PC-9 (cell line): ENCODE measurements at regions not wholly inside any gene's neighbourhood (a gene's known extent, or its start where the extent isn't known, plus 50 kb on each side); places are given as distances from the start of the nearest gene placed in this dataset.
"Not testable (repeated sequence)": the region's sequence is repeated elsewhere in the genome, so short reads cannot be mapped to it uniquely, and the experiment has no call there.

Experiments used
- BruUV-seq: library from RNA; stranded (reverse); fragments of 400-500 nt; replicated peaks from 2 replicates; lab custom pipeline; 2021; lab: Mats Ljungman, UMichigan
- CTCF ChIA-PET: fragments of 300-600 bp; sonication (Branson Sonifier 250); formaldehyde crosslinking; loops from one replicate; lab custom pipeline; 2022; ENCODE audit warnings: antibody characterized with exemption; lab: Charles Lee
- POLR2A ChIA-PET: fragments of 300-600 bp; sonication (Branson Sonifier 250); formaldehyde crosslinking; loops from one replicate; lab custom pipeline; 2022; ENCODE audit warnings: antibody characterized with exemption; ENCODE audit not compliant: unreplicated experiment; lab: Charles Lee
- DNase-seq, 2 experiments: peaks; one replicate each; pipeline versions ENCODE4 v3.0.0 to v3.0.0-alpha.2; 2015 to 2022; ENCODE audit warnings: mixed read lengths in 1 of 2
- H2AFZ ChIP-seq: fragments of 200-600 bp; sonication (generic); 2 replicates; pipeline ENCODE4 v1.8.1; 2017; ENCODE audit warnings: antibody characterized with exemption
- H3F3A ChIP-seq: fragments of 200-600 bp; sonication (generic); 2 replicates; pipeline ENCODE4 v1.8.1; 2017; ENCODE audit warnings: antibody characterized with exemption, mild to moderate bottlenecking, low read depth; ENCODE audit not compliant: insufficient read depth
- H3K27ac ChIP-seq: fragments of 200-600 bp; sonication (generic); 2 replicates; pipeline ENCODE4 v1.6.1; 2016; ENCODE audit warnings: mixed run types
- H3K27me3 ChIP-seq: fragments of 200-600 bp; sonication (generic); 2 replicates; pipeline ENCODE4 v1.6.1; 2016; ENCODE audit warnings: low read depth, mixed run types; ENCODE audit not compliant: insufficient read depth
- H3K36me3 ChIP-seq: fragments of 200-600 bp; sonication (generic); 2 replicates; pipeline ENCODE4 v1.6.1; 2016; ENCODE audit warnings: low read depth, mixed run types
- H3K4me1 ChIP-seq: fragments of 200-600 bp; sonication (generic); replicated peaks from 2 replicates; pipeline ENCODE4 v1.6.1; 2016; ENCODE audit warnings: mixed run types; ENCODE audit not compliant: insufficient read depth
- H3K4me2 ChIP-seq: fragments of 200-600 bp; sonication (generic); 2 replicates; pipeline ENCODE4 v1.6.1; 2017; ENCODE audit warnings: mixed run types
- H3K4me3 ChIP-seq: fragments of 200-600 bp; sonication (generic); 2 replicates; pipeline ENCODE4 v1.6.1; 2016; ENCODE audit warnings: mixed run types
- H3K79me2 ChIP-seq: fragments of 200-600 bp; sonication (generic); 2 replicates; pipeline ENCODE4 v1.6.1; 2017; ENCODE audit warnings: low read depth, mixed run types
- H3K9me2 ChIP-seq: fragments of 200-600 bp; sonication (generic); 2 replicates; pipeline ENCODE4 v1.8.1; 2017; ENCODE audit warnings: mild to moderate bottlenecking; ENCODE audit not compliant: insufficient read depth
- H3K9me3 ChIP-seq: fragments of 200-600 bp; sonication (generic); 2 replicates; pipeline ENCODE4 v1.8.1; 2016; ENCODE audit warnings: low read depth; ENCODE audit not compliant: insufficient read depth
- H4K20me1 ChIP-seq: fragments of 200-600 bp; sonication (generic); 2 replicates; pipeline ENCODE4 v1.8.1; 2017; ENCODE audit not compliant: insufficient read depth
- EZH2 ChIP-seq: fragments of 200-600 bp; sonication (generic); IDR thresholded peaks from 2 replicates; pipeline ENCODE4 v1.8.0; 2017; ENCODE audit warnings: antibody characterized with exemption, low read depth
- intact Hi-C: fragments of 100-400 bp; cut with micrococcal nuclease; formaldehyde crosslinking; loops from one replicate; pipeline ENCODE4 v1.10.0; 2022; ENCODE audit not compliant: unreplicated experiment
- TF ChIP-seq, protein P1 (sequence below): fragments of 200-600 bp; sonication (generic); conservative IDR thresholded peaks from 2 replicates; pipeline ENCODE4 v1.6.1; 2017; ENCODE audit warnings: mixed run types, antibody characterized with exemption, mild to moderate bottlenecking, moderate library complexity

DNA sequence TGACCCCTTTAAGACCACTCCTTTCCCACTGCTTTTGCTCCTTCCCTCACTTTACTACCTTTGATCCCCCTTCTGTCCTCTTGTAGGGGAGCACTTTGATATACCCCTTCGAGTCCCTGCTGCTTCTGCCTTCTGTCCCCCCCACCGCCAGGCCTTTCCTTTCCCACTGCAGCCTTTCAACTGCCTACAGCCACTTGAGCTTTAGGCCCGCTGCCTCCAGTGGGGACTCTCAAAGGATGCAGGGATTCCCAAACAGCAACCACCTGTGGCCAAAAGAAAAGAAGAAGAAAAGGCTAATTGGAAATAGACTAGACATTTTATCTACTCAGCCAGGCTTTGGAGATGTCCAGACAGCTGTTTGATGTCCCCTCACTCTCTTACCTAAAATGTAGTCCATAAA is 77.0 kb upstream of the DTNBP1 start:
- peaks cover 12% of the 10 kb centered on the region for H3K27me3 ChIP-seq
- H3K79me2 ChIP-seq: no peaks in the 10 kb centered on the region
- H3F3A ChIP-seq: no peaks in the 10 kb centered on the region
- intact Hi-C loops: no loop called here
- ChIA-PET CTCF (no interaction called here), POLR2A (no interaction called here)
- no peaks in the 10 kb centered on the region for H3K36me3 ChIP-seq
- no peak for DNase-seq
- no peak overlapping the region for H3K27ac ChIP-seq
- no peak for TF ChIP-seq EZH2
- TF ChIP-seq, protein P1, sequence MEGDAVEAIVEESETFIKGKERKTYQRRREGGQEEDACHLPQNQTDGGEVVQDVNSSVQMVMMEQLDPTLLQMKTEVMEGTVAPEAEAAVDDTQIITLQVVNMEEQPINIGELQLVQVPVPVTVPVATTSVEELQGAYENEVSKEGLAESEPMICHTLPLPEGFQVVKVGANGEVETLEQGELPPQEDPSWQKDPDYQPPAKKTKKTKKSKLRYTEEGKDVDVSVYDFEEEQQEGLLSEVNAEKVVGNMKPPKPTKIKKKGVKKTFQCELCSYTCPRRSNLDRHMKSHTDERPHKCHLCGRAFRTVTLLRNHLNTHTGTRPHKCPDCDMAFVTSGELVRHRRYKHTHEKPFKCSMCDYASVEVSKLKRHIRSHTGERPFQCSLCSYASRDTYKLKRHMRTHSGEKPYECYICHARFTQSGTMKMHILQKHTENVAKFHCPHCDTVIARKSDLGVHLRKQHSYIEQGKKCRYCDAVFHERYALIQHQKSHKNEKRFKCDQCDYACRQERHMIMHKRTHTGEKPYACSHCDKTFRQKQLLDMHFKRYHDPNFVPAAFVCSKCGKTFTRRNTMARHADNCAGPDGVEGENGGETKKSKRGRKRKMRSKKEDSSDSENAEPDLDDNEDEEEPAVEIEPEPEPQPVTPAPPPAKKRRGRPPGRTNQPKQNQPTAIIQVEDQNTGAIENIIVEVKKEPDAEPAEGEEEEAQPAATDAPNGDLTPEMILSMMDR: no peak
- no peaks in the 10 kb centered on the region for H3K4me1 ChIP-seq
- H3K9me2 ChIP-seq: no peaks in the 10 kb centered on the region
- no TSS peak for BruUV-seq
- H3K4me3 ChIP-seq: no peak overlapping the region
- H3K9me3 ChIP-seq: no peaks in the 10 kb centered on the region
- H4K20me1 ChIP-seq: no peaks in the 10 kb centered on the region
- H2AFZ ChIP-seq: no peak overlapping the region
- H3K4me2 ChIP-seq: no peak overlapping the region

DNA sequence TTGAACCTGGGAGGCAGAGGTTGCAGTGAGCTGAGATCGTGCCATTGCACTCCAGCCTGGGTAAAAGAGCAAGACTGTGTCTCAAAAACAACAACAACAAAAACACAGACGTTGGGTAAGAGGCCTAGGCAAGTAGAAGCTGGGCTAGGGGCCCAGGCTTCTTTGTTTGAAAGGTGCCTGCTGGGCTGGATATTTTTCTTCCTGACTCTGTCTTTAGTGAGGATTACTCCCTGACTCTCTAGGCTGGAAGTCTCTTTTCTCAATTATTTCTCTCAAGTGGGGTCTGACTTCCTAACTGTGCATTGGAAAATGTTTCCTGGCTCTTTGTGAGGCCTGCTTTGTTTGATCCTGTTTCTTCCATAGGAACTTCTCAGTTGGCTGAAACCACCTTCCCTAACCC is 76.5 kb upstream of the DTNBP1 start:
- H3K27ac ChIP-seq: no peak overlapping the region
- no peaks in the 10 kb centered on the region for H3K36me3 ChIP-seq
- H3K4me1 ChIP-seq: no peaks in the 10 kb centered on the region
- H3K9me3 ChIP-seq: no peaks in the 10 kb centered on the region
- H3K9me2 ChIP-seq: no peaks in the 10 kb centered on the region
- no peak overlapping the region for H2AFZ ChIP-seq
- no peaks in the 10 kb centered on the region for H4K20me1 ChIP-seq
- H3K4me2 ChIP-seq: no peak overlapping the region
- ChIA-PET CTCF (no interaction called here), POLR2A (no interaction called here)
- no TSS peak for BruUV-seq
- TF ChIP-seq EZH2: no peak
- TF ChIP-seq, protein P1: no peak
- peaks cover 17% of the 10 kb centered on the region for H3K27me3 ChIP-seq
- intact Hi-C loops: no loop called here
- H3K79me2 ChIP-seq: no peaks in the 10 kb centered on the region
- no peak for DNase-seq
- H3K4me3 ChIP-seq: no peak overlapping the region
- no peaks in the 10 kb centered on the region for H3F3A ChIP-seq

DNA sequence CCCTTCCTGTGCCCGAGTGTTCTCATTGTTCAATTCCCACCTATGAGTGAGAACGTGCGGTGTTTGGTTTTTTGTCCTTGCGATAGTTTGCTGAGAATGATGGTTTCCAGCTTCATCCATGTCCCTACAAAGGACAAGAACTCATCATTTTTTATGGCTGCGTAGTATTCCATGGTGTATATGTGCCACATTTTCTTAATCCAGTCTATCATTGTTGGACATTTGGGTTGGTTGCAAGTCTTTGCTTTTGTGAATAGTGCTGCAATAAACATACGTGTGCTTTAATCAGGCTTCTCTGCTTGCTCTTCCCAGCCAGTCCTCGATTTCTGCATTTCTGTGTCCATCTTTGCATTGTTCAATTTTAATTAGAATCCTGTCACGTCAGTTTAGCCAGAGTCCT is 75.4 kb upstream of the DTNBP1 start:
- H4K20me1 ChIP-seq, H3K27ac ChIP-seq, intact Hi-C loops, CTCF ChIA-PET, H3K36me3 ChIP-seq, H3F3A ChIP-seq, DNase-seq, BruUV-seq, H2AFZ ChIP-seq, H3K4me1 ChIP-seq, H3K4me3 ChIP-seq, H3K4me2 ChIP-seq, H3K9me2 ChIP-seq, H3K79me2 ChIP-seq, H3K9me3 ChIP-seq, POLR2A ChIA-PET: not testable (repeated sequence)
- H3K27me3 ChIP-seq: peaks cover 29% of the 10 kb centered on the region

DNA sequence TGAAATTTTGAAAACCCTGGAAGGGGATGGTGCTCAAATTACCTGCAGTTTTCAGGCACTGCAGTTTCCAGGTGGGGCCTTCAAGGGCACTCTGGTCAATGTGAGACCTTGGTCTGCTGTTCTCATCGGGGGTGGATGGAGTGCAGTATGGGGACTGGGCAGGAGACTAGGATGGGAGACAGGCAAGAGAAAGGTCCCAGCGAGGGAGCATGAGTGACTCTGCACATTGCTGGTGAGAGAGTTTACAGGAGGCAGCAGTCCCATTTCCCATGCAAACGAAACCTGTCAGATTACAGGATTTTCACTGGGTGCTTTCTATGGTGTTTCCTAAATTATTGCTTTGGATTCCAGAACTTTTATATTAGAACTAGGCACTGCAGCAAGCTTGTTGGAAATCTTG is 73.5 kb upstream of the DTNBP1 start:
- Histone ChIP-seq H3K9me3 (no peaks in the 10 kb centered on the region), H3K9me2 (no peaks in the 10 kb centered on the region), H2AFZ (no peak overlapping the region), H3K27me3 (peaks cover 48% of the 10 kb centered on the region), H3F3A (no peaks in the 10 kb centered on the region), H3K36me3 (no peaks in the 10 kb centered on the region), H3K79me2 (no peaks in the 10 kb centered on the region), H3K4me3 (no peak overlapping the region), H4K20me1 (no peaks in the 10 kb centered on the region), H3K4me2 (no peak overlapping the region), H3K4me1 (no peaks in the 10 kb centered on the region), H3K27ac (no peak overlapping the region)
- POLR2A ChIA-PET: no interaction called here
- CTCF ChIA-PET: no interaction called here
- intact Hi-C loops: no loop called here
- TF ChIP-seq EZH2: no peak
- TF ChIP-seq, protein P1: no peak
- BruUV-seq: no TSS peak
- DNase-seq: no peak
